Transverse colon (tissue), 4 donors: ENCODE measurements at regions not wholly inside any gene's neighbourhood (a gene's known extent, or its start where the extent isn't known, plus 50 kb on each side); places are given as distances from the start of the nearest gene placed in this dataset.

ENCODE experiments used
- DNase-seq: peaks from one replicate; pipeline ENCODE4 v3.0.0-alpha.2; 2019
- H3K27ac ChIP-seq, 4 donors: fragments of 200-600 bp; sonication (generic); 2 replicates each; pipeline ENCODE4 v1.5.1; 2016 to 2018; ENCODE audit warnings: inconsistent platforms in 4 of 4
- H3K27me3 ChIP-seq: fragments of 200-600 bp; sonication (generic); 2 replicates; pipeline ENCODE4 v1.5.1; 2017; ENCODE audit warnings: inconsistent platforms
- H3K36me3 ChIP-seq, 4 donors: fragments of 200-600 bp; sonication (generic); 2 replicates each; pipeline ENCODE4 v1.5.1; 2017 to 2019; ENCODE audit warnings: inconsistent platforms in 4 of 4
- H3K4me1 ChIP-seq, 4 donors: fragments of 200-600 bp; sonication (generic); 2 replicates each; pipeline ENCODE4 v1.5.1; 2017 to 2020; ENCODE audit warnings: inconsistent platforms in 4 of 4
- H3K4me3 ChIP-seq, 4 donors: fragments of 200-600 bp; sonication (generic); 1 replicate in 1 of 4; 2 replicates in 3 of 4; pipeline versions ENCODE4 v1.5.1 to v1.6.1; 2017 to 2019; ENCODE audit warnings: inconsistent platforms in 4 of 4
- H3K9me3 ChIP-seq, 2 donors: fragments of 200-600 bp; sonication (generic); 2 replicates each; pipeline ENCODE4 v1.5.1; 2017 to 2019; ENCODE audit warnings: inconsistent platforms in 2 of 2
- CTCF ChIP-seq, 5 experiments: fragments of 200-600 bp in 3 of 5; fragments of 450-650 bp in 2 of 5; sonication (generic) in 3 of 5; IDR thresholded peaks; 1 replicate in 2 of 5; 2 replicates in 3 of 5; pipeline ENCODE4 v1.5.1; 2016 to 2017; ENCODE audit warnings: antibody characterized with exemption in 5 of 5, inconsistent platforms in 3 of 5, mild to moderate bottlenecking in 2 of 5, moderate library complexity in 1 of 5
- EP300 ChIP-seq: sonication (generic); formaldehyde crosslinking; IDR thresholded peaks from one replicate; pipeline ENCODE4 v1.6.1; 2017; ENCODE audit warnings: antibody characterized with exemption, low read depth
- POLR2A ChIP-seq: fragments of 450-650 bp; IDR thresholded peaks from one replicate; pipeline ENCODE4 v1.6.1; 2016; ENCODE audit warnings: antibody characterized with exemption, mild to moderate bottlenecking, moderate library complexity
- POLR2AphosphoS5 ChIP-seq, 3 donors: sonication (generic); formaldehyde crosslinking; IDR thresholded peaks; one replicate each; pipeline ENCODE4 v1.6.1; 2016; ENCODE audit warnings: antibody characterized with exemption in 3 of 3
- WGBS, 2 donors: methylation state at CpG; one replicate each; pipeline ENCODE4 v1.1.5; 2018; ENCODE audit warnings: low coverage in 1 of 2; 5-methylcytosine and 5-hydroxymethylcytosine counted together
- in situ Hi-C, 4 donors: fragments of 200-750 bp; cut with MboI; loops; one replicate each; pipeline versions ENCODE4 v1.15.0 to v1.15.1; 2017; ENCODE audit warnings: low sequenced_read_pairs in 3 of 4, low pct_ligation_motif_present in 1 of 4, low pct_unique_long_range_greater_than_20kb in 1 of 4
- intact Hi-C: fragments of 100-400 bp; cut with DNase I; formaldehyde crosslinking; loops from one replicate; pipeline ENCODE4 v1.15.1; 2023; ENCODE audit warnings: low total_unique reads

- TF ChIP-seq CTCF (IDR thresholded peaks at IDR 0.05) (no peak), EP300 (no peak), POLR2A (no peak), POLR2AphosphoS5 (IDR thresholded peaks at IDR 0.05) (no peak)
- WGBS, 2 donors, result 93 to 96% methylated on average over 3 of the region's 3 CpGs
- no peaks in the 10 kb centered on the region for H3K9me3 ChIP-seq
- no peak overlapping the region for H3K4me3 ChIP-seq
- no peak for DNase-seq
- no peak overlapping the region for H3K27ac ChIP-seq
- intact Hi-C loops (no loop called here), in situ Hi-C loops (no loop called here)
- no peaks in the 10 kb centered on the region for H3K36me3 ChIP-seq
- H3K4me1 ChIP-seq, result peaks cover 0 to 6% (median 0%) of the 10 kb centered on the region in 4 donors
- H3K27me3 ChIP-seq, result no peaks in the 10 kb centered on the region
Observed at GRCh38 chr10:28127881-28128280, 129.0 kb upstream of the ODAD2 start.

- peaks cover 0 to 6% (median 0%) of the 10 kb centered on the region in 4 donors for H3K4me1 ChIP-seq
- intact Hi-C loops (no loop called here), in situ Hi-C loops (no loop called here)
- peaks cover 0 to 9% (median 0%) of the 10 kb centered on the region in 4 donors for H3K36me3 ChIP-seq
- no peak for DNase-seq
- no peaks in the 10 kb centered on the region for H3K9me3 ChIP-seq
- H3K4me3 ChIP-seq, result no peak overlapping the region
- H3K27me3 ChIP-seq, result no peaks in the 10 kb centered on the region
- TF ChIP-seq EP300 (no peak), CTCF (IDR thresholded peaks at IDR 0.05) (no peak), POLR2AphosphoS5 (IDR thresholded peaks at IDR 0.05) (no peak), POLR2A (no peak)
- no peak overlapping the region for H3K27ac ChIP-seq
Observed at GRCh38 chr10:28125701-28126100, 126.8 kb upstream of the ODAD2 start.

- H3K27me3 ChIP-seq, result no peaks in the 10 kb centered on the region
- WGBS, 2 donors, result 60 to 74% methylated on average over 3 to 4 of the region's 4 CpGs
- peaks cover 0 to 15% (median 0%) of the 10 kb centered on the region in 4 donors for H3K36me3 ChIP-seq
- TF ChIP-seq POLR2A, result no peak
- TF ChIP-seq CTCF (IDR thresholded peaks at IDR 0.05), result no peak
- no peak for TF ChIP-seq EP300
- no peak for TF ChIP-seq POLR2AphosphoS5 (IDR thresholded peaks at IDR 0.05)
- H3K4me1 ChIP-seq, result peaks cover 0 to 11% (median 0%) of the 10 kb centered on the region in 4 donors
- intact Hi-C loops (no loop called here), in situ Hi-C loops (no loop called here)
- H3K4me3 ChIP-seq, result no peak overlapping the region
- no peaks in the 10 kb centered on the region for H3K9me3 ChIP-seq
- H3K27ac ChIP-seq, result no peak overlapping the region
- no peak for DNase-seq
Observed at GRCh38 chr10:28120795-28121194, 121.9 kb upstream of the ODAD2 start.

- no peak for DNase-seq
- WGBS, 2 donors, result 73% methylated on average over 5 to 6 of the region's 6 CpGs
- TF ChIP-seq POLR2AphosphoS5 (IDR thresholded peaks at IDR 0.05) (no peak), CTCF (IDR thresholded peaks at IDR 0.05) (no peak), EP300 (no peak), POLR2A (no peak)
- in situ Hi-C loops (no loop called here), intact Hi-C loops (no loop called here)
- no peak overlapping the region for H3K4me3 ChIP-seq
- H3K27me3 ChIP-seq, result no peaks in the 10 kb centered on the region
- H3K27ac ChIP-seq, result no peak overlapping the region
- peaks cover 0 to 15% (median 0%) of the 10 kb centered on the region in 4 donors for H3K36me3 ChIP-seq
- no peaks in the 10 kb centered on the region for H3K9me3 ChIP-seq
- H3K4me1 ChIP-seq, result peaks cover 0 to 5% (median 0%) of the 10 kb centered on the region in 4 donors
Observed at GRCh38 chr10:28120043-28120749, 121.3 kb upstream of the ODAD2 start.
